ENCODE measurements at regions not wholly inside any gene's neighbourhood (a gene's known extent, or its start where the extent isn't known, plus 50 kb on each side); places are given as distances from the start of the nearest gene placed in this dataset.

- peak; percentile 93 for ATAC-seq (ENCODE audit: low read depth)
- H3K9me3 ChIP-seq (ENCODE audit: severe bottlenecking): no peaks in the 10 kb centered on the region
- peaks cover 9% of the 10 kb centered on the region for H3K4me1 ChIP-seq (ENCODE audit: insufficient read depth, poor library complexity, severe bottlenecking)
- no peak for DNase-seq (ENCODE audit: low spot score)
- no peaks in the 10 kb centered on the region for H3K27me3 ChIP-seq (ENCODE audit: insufficient read depth, poor library complexity, severe bottlenecking)
- no peak overlapping the region for H3K4me3 ChIP-seq (ENCODE audit: severe bottlenecking)
- no peak for TF ChIP-seq CTCF (IDR thresholded peaks at IDR 0.05; ENCODE audit: poor library complexity, severe bottlenecking)
- H3K36me3 ChIP-seq (ENCODE audit: low read depth): no peaks in the 10 kb centered on the region
- H3K27ac ChIP-seq (ENCODE audit: poor library complexity, severe bottlenecking): peak overlapping the region; percentile 56
Measured at GRCh38 chr4:180827232-180828009, 1415.8 kb upstream of the TENM3 start.

GRCh38 chr4:180828455-180829018, 1414.7 kb upstream of the TENM3 start:
- no peaks in the 10 kb centered on the region for H3K36me3 ChIP-seq (ENCODE audit: low read depth)
- no peak for DNase-seq (ENCODE audit: low spot score)
- no peak overlapping the region for H3K4me3 ChIP-seq (ENCODE audit: severe bottlenecking)
- no peaks in the 10 kb centered on the region for H3K9me3 ChIP-seq (ENCODE audit: severe bottlenecking)
- H3K27ac ChIP-seq (ENCODE audit: poor library complexity, severe bottlenecking): peak overlapping the region; percentile 56
- peak; percentile 95 for TF ChIP-seq CTCF (IDR thresholded peaks at IDR 0.05; ENCODE audit: poor library complexity, severe bottlenecking)
- H3K27me3 ChIP-seq (ENCODE audit: insufficient read depth, poor library complexity, severe bottlenecking): no peaks in the 10 kb centered on the region
- ATAC-seq (ENCODE audit: low read depth): peak; percentile 48
- peaks cover 9% of the 10 kb centered on the region for H3K4me1 ChIP-seq (ENCODE audit: insufficient read depth, poor library complexity, severe bottlenecking)

GRCh38 chr4:180832073-180832472, 1411.1 kb upstream of the TENM3 start:
- no peaks in the 10 kb centered on the region for H3K27me3 ChIP-seq (ENCODE audit: insufficient read depth, poor library complexity, severe bottlenecking)
- H3K4me1 ChIP-seq (ENCODE audit: insufficient read depth, poor library complexity, severe bottlenecking): peaks cover 9% of the 10 kb centered on the region
- no peaks in the 10 kb centered on the region for H3K9me3 ChIP-seq (ENCODE audit: severe bottlenecking)
- H3K4me3 ChIP-seq (ENCODE audit: severe bottlenecking): no peak overlapping the region
- no peak overlapping the region for H3K27ac ChIP-seq (ENCODE audit: poor library complexity, severe bottlenecking)
- H3K36me3 ChIP-seq (ENCODE audit: low read depth): no peaks in the 10 kb centered on the region
- DNase-seq (ENCODE audit: low spot score) (no peak), ATAC-seq (ENCODE audit: low read depth) (no peak)
- TF ChIP-seq CTCF (IDR thresholded peaks at IDR 0.05; ENCODE audit: poor library complexity, severe bottlenecking): peak; percentile 16

DNA sequence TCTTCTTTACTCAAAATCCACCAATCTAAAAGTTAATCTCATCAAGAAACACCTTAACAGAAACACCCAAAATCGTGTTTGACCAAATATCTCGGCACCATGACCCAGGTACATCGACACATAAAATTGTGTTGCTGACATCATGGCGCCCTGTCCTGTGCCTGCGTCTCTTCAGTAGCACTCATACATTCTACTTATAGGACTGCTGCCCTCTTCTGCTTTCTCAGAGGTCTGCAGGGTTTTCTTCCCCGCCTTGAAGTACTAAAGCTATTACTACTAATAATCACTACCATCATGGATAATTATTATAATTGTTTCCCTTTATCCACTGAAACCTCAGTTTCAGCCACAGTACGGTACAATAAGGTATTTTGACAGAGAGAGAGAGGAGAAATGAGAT, 1403.1 kb upstream of the TENM3 start:
- no peak overlapping the region for H3K27ac ChIP-seq (ENCODE audit: poor library complexity, severe bottlenecking)

More for the DNA sequence above, 1403.1 kb upstream of the TENM3 start:
- H3K27me3 ChIP-seq (ENCODE audit: insufficient read depth, poor library complexity, severe bottlenecking): no peaks in the 10 kb centered on the region
- H3K4me1 ChIP-seq (ENCODE audit: insufficient read depth, poor library complexity, severe bottlenecking): no peaks in the 10 kb centered on the region
- no peaks in the 10 kb centered on the region for H3K36me3 ChIP-seq (ENCODE audit: low read depth)
- DNase-seq (ENCODE audit: low spot score): no peak
- TF ChIP-seq CTCF (IDR thresholded peaks at IDR 0.05; ENCODE audit: poor library complexity, severe bottlenecking): no peak
- H3K4me3 ChIP-seq (ENCODE audit: severe bottlenecking): no peak overlapping the region
- no peaks in the 10 kb centered on the region for H3K9me3 ChIP-seq (ENCODE audit: severe bottlenecking)
- ATAC-seq (ENCODE audit: low read depth): no peak

Data from RWPE2 (cell line).